Activated T-helper 9 cell treated with anti-CD3 and anti-CD28 coated beads, Interleukin-2, amount 50 U/mL, for 16 hours (primary cell): ENCODE measurements at regions not wholly inside any gene's neighbourhood (a gene's known extent, or its start where the extent isn't known, plus 50 kb on each side); places are given as distances from the start of the nearest gene placed in this dataset.

Source experiments
- DNase-seq: peaks from one replicate; pipeline ENCODE4 v3.0.0-alpha.2; 2020; ENCODE audit warnings: low read depth

GRCh38 chr1:195820925-195821324 is 787.3 kb downstream of the KCNT2 start:
- DNase-seq: no peak

- no peak for DNase-seq
These were observed 802.2 kb downstream of the KCNT2 start for GRCh38 chr1:195806060-195806459.

- DNase-seq: no peak
These were observed 803.7 kb downstream of the KCNT2 start for GRCh38 chr1:195804547-195804946.

- no peak for DNase-seq
These were observed 809.2 kb downstream of the KCNT2 start for GRCh38 chr1:195799016-195799415.

GRCh38 chr1:195794225-195794624 is 814.0 kb downstream of the KCNT2 start:
- DNase-seq: no peak

- no peak for DNase-seq
These were observed 816.4 kb downstream of the KCNT2 start for GRCh38 chr1:195791796-195792195.

GRCh38 chr1:195790514-195791168 is 817.6 kb downstream of the KCNT2 start:
- DNase-seq: no peak

GRCh38 chr1:195789321-195789720 is 818.9 kb downstream of the KCNT2 start:
- no peak for DNase-seq

- DNase-seq: no peak
These were observed 819.5 kb downstream of the KCNT2 start for GRCh38 chr1:195788721-195789120.

GRCh38 chr1:195785830-195786229 is 822.4 kb downstream of the KCNT2 start:
- DNase-seq: no peak

- no peak for DNase-seq
These were observed 834.3 kb downstream of the KCNT2 start for GRCh38 chr1:195773931-195774330.

- no peak for DNase-seq
These were observed 838.8 kb downstream of the KCNT2 start for GRCh38 chr1:195769461-195769860.

- no peak for DNase-seq
These were observed 839.3 kb downstream of the KCNT2 start for GRCh38 chr1:195768936-195769335.

- no peak for DNase-seq
These were observed 839.9 kb downstream of the KCNT2 start for GRCh38 chr1:195768377-195768776.

- DNase-seq: no peak
These were observed 841.5 kb downstream of the KCNT2 start for GRCh38 chr1:195766709-195767108.

- no peak for DNase-seq
These were observed 843.1 kb downstream of the KCNT2 start for GRCh38 chr1:195765099-195765498.

- no peak for DNase-seq
These were observed 844.3 kb downstream of the KCNT2 start for GRCh38 chr1:195763907-195764374.

GRCh38 chr1:195763146-195763906 is 844.9 kb downstream of the KCNT2 start:
- no peak for DNase-seq

- no peak for DNase-seq
These were observed 847.1 kb downstream of the KCNT2 start for GRCh38 chr1:195761104-195761503.

- DNase-seq: no peak
These were observed 852.1 kb downstream of the KCNT2 start for GRCh38 chr1:195756109-195756508.

GRCh38 chr1:195754874-195755273 is 853.4 kb downstream of the KCNT2 start:
- no peak for DNase-seq

- DNase-seq: no peak
These were observed 853.9 kb downstream of the KCNT2 start for GRCh38 chr1:195754303-195754702.

GRCh38 chr1:195748969-195749368 is 859.3 kb downstream of the KCNT2 start:
- no peak for DNase-seq
